GM18907 (cell line): ENCODE measurements at regions not wholly inside any gene's neighbourhood (a gene's known extent, or its start where the extent isn't known, plus 50 kb on each side); places are given as distances from the start of the nearest gene placed in this dataset.
"Not testable (repeated sequence)": the region's sequence is repeated elsewhere in the genome, so short reads cannot be mapped to it uniquely, and the experiment has no call there.

ENCODE experiments used
- ATAC-seq: cut with Tn5 transposase; IDR thresholded peaks from one replicate; pipeline ENCODE4 v1.9.1; 2021; ENCODE audit warnings: mild to moderate bottlenecking, moderate library complexity; ENCODE audit not compliant: unreplicated experiment

- no peak for ATAC-seq
Observed at GRCh38 chr6:33896391-33897188, 92.8 kb upstream of the MLN start.

GRCh38 chr6:33895988-33896387 lies 92.2 kb upstream of the MLN start:
- no peak for ATAC-seq

GRCh38 chr6:33895296-33895695 lies 91.5 kb upstream of the MLN start:
- no peak for ATAC-seq

GRCh38 chr6:33894438-33894837 lies 90.6 kb upstream of the MLN start:
- no peak for ATAC-seq

- no peak for ATAC-seq
Observed at GRCh38 chr6:33892581-33893346, 89.0 kb upstream of the MLN start.

GRCh38 chr6:33888664-33889200 lies 84.9 kb upstream of the MLN start:
- ATAC-seq = no peak

- ATAC-seq = no peak
Observed at GRCh38 chr6:33888183-33888582, 84.4 kb upstream of the MLN start.

GRCh38 chr6:33886673-33887144 lies 82.9 kb upstream of the MLN start:
- no peak for ATAC-seq

- ATAC-seq = no peak
Observed at GRCh38 chr6:33885132-33886057, 81.6 kb upstream of the MLN start.

GRCh38 chr6:33883621-33884020 lies 79.8 kb upstream of the MLN start:
- not testable (repeated sequence) for ATAC-seq

GRCh38 chr6:33882154-33882553 lies 78.4 kb upstream of the MLN start:
- no peak for ATAC-seq

- ATAC-seq = no peak
Observed at GRCh38 chr6:33880766-33881165, 77.0 kb upstream of the MLN start.

- ATAC-seq = no peak
Observed at GRCh38 chr6:33880104-33880678, 76.4 kb upstream of the MLN start.

- ATAC-seq = no peak
Observed at GRCh38 chr6:33878562-33878961, 74.8 kb upstream of the MLN start.

GRCh38 chr6:33877982-33878535 lies 74.3 kb upstream of the MLN start:
- no peak for ATAC-seq

- no peak for ATAC-seq
Observed at GRCh38 chr6:33875696-33876095, 71.9 kb upstream of the MLN start.

- ATAC-seq = no peak
Observed at GRCh38 chr6:33875141-33875581, 71.4 kb upstream of the MLN start.

GRCh38 chr6:33874136-33874760 lies 70.4 kb upstream of the MLN start:
- no peak for ATAC-seq

GRCh38 chr6:33872761-33873160 lies 69.0 kb upstream of the MLN start:
- ATAC-seq = no peak
